NT2/D1 (cell line): ENCODE measurements at regions not wholly inside any gene's neighbourhood (a gene's known extent, or its start where the extent isn't known, plus 50 kb on each side); places are given as distances from the start of the nearest gene placed in this dataset.

Experiments used
- SUZ12 ChIP-seq: IDR thresholded peaks from 2 replicates; pipeline ENCODE4 v1.6.1; 2011; ENCODE audit not compliant: insufficient read length, insufficient read depth; ENCODE audit errors: extremely low read depth
- YY1 ChIP-seq: IDR thresholded peaks from 2 replicates; pipeline ENCODE4 v1.6.1; 2011; ENCODE audit not compliant: insufficient read length, insufficient read depth
- ZNF274 ChIP-seq: IDR thresholded peaks from 2 replicates; pipeline ENCODE4 v1.6.1; 2011; ENCODE audit warnings: mild to moderate bottlenecking, low read depth, low read length

GRCh38 chr10:108791030-108791429 is 1132.3 kb downstream of the XPNPEP1 start:
- TF ChIP-seq YY1 (no peak), ZNF274 (no peak), SUZ12 (no peak)
